Tibial nerve (tissue), 4 donors: ENCODE measurements at regions not wholly inside any gene's neighbourhood (a gene's known extent, or its start where the extent isn't known, plus 50 kb on each side); places are given as distances from the start of the nearest gene placed in this dataset.

ENCODE experiments used
- EP300 ChIP-seq, 2 donors: sonication (generic); formaldehyde crosslinking; IDR thresholded peaks; one replicate each; pipeline ENCODE4 v1.6.1; 2017; ENCODE audit warnings: antibody characterized with exemption in 2 of 2, mild to moderate bottlenecking in 1 of 2
- POLR2A ChIP-seq, 2 donors: fragments of 450-650 bp; IDR thresholded peaks; one replicate each; pipeline ENCODE4 v1.6.1; 2017; ENCODE audit warnings: antibody characterized with exemption in 2 of 2, mild to moderate bottlenecking in 2 of 2, moderate library complexity in 2 of 2
- TF ChIP-seq, protein P1 (sequence below), 5 experiments: fragments of 200-600 bp in 3 of 5; fragments of 450-650 bp in 2 of 5; sonication (generic) in 3 of 5; IDR thresholded peaks; one replicate each; pipeline ENCODE4 v1.5.1; 2016 to 2019; ENCODE audit warnings: antibody characterized with exemption in 5 of 5, mild to moderate bottlenecking in 3 of 5, moderate library complexity in 2 of 5

DNA sequence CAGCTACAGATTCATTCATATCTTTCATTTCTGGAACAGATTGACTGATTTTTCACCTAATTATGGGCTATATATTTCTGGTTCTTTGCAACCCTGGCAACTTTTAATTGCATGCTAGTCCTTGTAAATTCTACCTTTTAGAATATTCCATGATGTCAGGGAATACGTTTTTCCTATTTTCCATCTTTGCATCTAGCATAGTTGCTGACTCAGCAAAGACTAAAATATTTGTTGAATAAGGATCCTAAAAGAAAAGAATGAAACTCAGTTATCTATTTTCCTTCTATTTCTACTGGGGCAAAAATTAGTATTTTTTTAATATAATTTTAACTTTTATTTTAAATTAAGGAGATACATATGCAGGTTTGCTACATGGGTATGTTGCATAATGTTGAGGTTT, 438.3 kb downstream of the GXYLT1 start:
- TF ChIP-seq, protein P1, sequence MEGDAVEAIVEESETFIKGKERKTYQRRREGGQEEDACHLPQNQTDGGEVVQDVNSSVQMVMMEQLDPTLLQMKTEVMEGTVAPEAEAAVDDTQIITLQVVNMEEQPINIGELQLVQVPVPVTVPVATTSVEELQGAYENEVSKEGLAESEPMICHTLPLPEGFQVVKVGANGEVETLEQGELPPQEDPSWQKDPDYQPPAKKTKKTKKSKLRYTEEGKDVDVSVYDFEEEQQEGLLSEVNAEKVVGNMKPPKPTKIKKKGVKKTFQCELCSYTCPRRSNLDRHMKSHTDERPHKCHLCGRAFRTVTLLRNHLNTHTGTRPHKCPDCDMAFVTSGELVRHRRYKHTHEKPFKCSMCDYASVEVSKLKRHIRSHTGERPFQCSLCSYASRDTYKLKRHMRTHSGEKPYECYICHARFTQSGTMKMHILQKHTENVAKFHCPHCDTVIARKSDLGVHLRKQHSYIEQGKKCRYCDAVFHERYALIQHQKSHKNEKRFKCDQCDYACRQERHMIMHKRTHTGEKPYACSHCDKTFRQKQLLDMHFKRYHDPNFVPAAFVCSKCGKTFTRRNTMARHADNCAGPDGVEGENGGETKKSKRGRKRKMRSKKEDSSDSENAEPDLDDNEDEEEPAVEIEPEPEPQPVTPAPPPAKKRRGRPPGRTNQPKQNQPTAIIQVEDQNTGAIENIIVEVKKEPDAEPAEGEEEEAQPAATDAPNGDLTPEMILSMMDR (IDR thresholded peaks at IDR 0.05), result no peak
- TF ChIP-seq EP300 (IDR thresholded peaks at IDR 0.05), result no peak
- no peak for TF ChIP-seq POLR2A (IDR thresholded peaks at IDR 0.05)
